Neural crest cell (in vitro differentiated cells): ENCODE measurements at regions not wholly inside any gene's neighbourhood (a gene's known extent, or its start where the extent isn't known, plus 50 kb on each side); places are given as distances from the start of the nearest gene placed in this dataset.

ENCODE experiments used
- DNase-seq: peaks from one replicate; pipeline ENCODE4 v3.0.0; 2021; ENCODE audit warnings: low read depth, mixed read lengths, low spot score
- H3K27ac Mint-ChIP-seq: one replicate; pipeline ENCODE4 v1.8.0; 2021; ENCODE audit warnings: mild to moderate bottlenecking, mixed read lengths; ENCODE audit not compliant: unreplicated experiment
- H3K27me3 Mint-ChIP-seq: 2 replicates; pipeline ENCODE4 v1.8.0; 2021; ENCODE audit warnings: low read depth, mild to moderate bottlenecking, mixed read lengths
- H3K36me3 Mint-ChIP-seq: 2 replicates; pipeline ENCODE4 v1.8.0; 2021; ENCODE audit warnings: low read depth, mild to moderate bottlenecking, mixed read lengths
- H3K4me1 Mint-ChIP-seq: 2 replicates; pipeline ENCODE4 v1.8.0; 2021; ENCODE audit warnings: mixed read lengths
- H3K4me3 Mint-ChIP-seq: one replicate; pipeline ENCODE4 v1.8.0; 2021; ENCODE audit warnings: mild to moderate bottlenecking, mixed read lengths
- H3K9me3 Mint-ChIP-seq: 2 replicates; pipeline ENCODE4 v1.8.0; 2021; ENCODE audit warnings: mixed read lengths
- TF ChIP-seq, protein P1 (sequence below): fragments of 200-600 bp; sonication (generic); conservative IDR thresholded peaks from 2 replicates; pipeline ENCODE4 v1.5.0; 2021; ENCODE audit warnings: antibody characterized with exemption, mild to moderate bottlenecking

DNA sequence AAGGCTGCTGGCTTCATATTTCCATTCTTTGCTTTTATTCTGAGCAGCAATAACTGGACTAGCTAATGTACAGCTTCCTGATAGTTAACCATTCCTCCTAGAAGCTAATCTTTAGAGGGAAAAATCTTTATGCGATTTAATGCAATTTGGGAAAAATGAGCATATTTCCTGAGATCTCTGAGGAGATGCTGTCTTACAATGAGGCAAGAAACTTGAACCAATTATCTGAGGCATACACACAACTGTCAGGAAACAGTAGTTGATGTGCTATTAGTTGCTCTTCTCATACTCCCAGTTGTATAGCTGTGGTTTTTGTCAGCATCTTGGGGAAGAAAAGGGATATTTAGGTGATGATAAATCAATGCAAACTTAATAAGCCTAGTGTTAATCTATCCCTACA is 265.9 kb downstream of the NEBL start:
- Mint-ChIP-seq H3K4me1 (peaks cover 3% of the 10 kb centered on the region), H3K4me3 (no peak overlapping the region), H3K36me3 (no peaks in the 10 kb centered on the region), H3K9me3 (peaks cover under 1% of the 10 kb centered on the region), H3K27me3 (no peaks in the 10 kb centered on the region), H3K27ac (no peak overlapping the region)
- no peak for DNase-seq
- TF ChIP-seq, protein P1, sequence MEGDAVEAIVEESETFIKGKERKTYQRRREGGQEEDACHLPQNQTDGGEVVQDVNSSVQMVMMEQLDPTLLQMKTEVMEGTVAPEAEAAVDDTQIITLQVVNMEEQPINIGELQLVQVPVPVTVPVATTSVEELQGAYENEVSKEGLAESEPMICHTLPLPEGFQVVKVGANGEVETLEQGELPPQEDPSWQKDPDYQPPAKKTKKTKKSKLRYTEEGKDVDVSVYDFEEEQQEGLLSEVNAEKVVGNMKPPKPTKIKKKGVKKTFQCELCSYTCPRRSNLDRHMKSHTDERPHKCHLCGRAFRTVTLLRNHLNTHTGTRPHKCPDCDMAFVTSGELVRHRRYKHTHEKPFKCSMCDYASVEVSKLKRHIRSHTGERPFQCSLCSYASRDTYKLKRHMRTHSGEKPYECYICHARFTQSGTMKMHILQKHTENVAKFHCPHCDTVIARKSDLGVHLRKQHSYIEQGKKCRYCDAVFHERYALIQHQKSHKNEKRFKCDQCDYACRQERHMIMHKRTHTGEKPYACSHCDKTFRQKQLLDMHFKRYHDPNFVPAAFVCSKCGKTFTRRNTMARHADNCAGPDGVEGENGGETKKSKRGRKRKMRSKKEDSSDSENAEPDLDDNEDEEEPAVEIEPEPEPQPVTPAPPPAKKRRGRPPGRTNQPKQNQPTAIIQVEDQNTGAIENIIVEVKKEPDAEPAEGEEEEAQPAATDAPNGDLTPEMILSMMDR = no peak

DNA sequence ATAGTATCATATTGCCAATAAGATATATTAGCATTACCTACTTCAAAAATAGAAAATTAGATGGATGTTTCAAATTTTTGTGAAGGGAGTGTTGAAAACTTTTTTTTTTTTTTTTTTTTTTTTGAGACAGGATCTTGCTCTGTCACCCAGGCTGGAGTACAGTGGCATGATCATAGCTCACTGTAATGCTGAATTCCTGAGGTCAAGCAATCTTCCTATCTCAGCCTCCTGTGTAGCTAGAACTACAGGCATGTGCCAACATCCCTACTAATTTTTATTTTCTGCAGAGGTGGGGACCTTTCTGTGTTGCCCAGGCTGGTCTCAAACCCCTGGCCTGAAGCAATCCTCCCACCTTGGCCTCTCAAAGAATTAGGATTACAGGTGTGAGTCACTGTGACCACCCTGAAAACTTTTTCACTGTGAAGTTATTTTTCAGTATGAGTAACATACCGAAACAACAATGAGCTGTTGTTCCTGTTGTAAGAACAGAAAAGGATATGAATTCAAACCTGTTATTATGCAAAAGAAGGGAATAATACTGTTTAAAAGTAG is 266.9 kb downstream of the NEBL start:
- no peaks in the 10 kb centered on the region for H3K9me3 Mint-ChIP-seq
- H3K27me3 Mint-ChIP-seq = no peaks in the 10 kb centered on the region
- DNase-seq = no peak
- no peaks in the 10 kb centered on the region for H3K36me3 Mint-ChIP-seq
- H3K4me1 Mint-ChIP-seq = no peaks in the 10 kb centered on the region
- TF ChIP-seq, protein P1 = no peak
- H3K4me3 Mint-ChIP-seq = no peak overlapping the region
- no peak overlapping the region for H3K27ac Mint-ChIP-seq

DNA sequence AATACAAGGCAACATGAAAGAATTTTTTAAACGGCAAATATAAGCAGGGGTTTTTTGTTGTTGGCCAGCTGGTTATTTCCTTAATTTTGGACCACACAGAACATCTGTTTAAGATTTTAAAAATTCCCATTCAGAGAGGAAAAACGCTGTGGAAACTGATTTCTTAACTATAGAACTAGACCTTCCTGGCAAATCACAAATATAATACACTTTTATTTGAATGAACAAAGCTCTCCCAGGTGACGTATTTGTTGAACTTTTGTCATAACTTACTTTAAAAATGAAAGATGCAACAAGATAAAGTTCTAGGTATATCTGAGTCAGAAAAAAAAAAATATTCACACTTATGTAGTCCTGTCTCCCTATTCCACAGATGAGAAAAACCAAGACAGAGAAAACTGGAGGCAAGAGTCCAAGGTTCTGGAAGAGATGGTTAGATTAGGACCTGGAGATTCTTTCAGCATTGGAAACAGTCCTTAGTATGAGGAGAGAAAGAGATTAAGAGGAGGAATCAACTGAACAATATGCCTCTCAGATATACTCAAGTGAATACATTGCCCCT is 269.1 kb downstream of the NEBL start:
- Mint-ChIP-seq H3K27ac (no peak overlapping the region), H3K36me3 (no peaks in the 10 kb centered on the region), H3K9me3 (no peaks in the 10 kb centered on the region), H3K4me3 (no peak overlapping the region), H3K27me3 (no peaks in the 10 kb centered on the region), H3K4me1 (no peaks in the 10 kb centered on the region)
- TF ChIP-seq, protein P1 = no peak
- DNase-seq = no peak

DNA sequence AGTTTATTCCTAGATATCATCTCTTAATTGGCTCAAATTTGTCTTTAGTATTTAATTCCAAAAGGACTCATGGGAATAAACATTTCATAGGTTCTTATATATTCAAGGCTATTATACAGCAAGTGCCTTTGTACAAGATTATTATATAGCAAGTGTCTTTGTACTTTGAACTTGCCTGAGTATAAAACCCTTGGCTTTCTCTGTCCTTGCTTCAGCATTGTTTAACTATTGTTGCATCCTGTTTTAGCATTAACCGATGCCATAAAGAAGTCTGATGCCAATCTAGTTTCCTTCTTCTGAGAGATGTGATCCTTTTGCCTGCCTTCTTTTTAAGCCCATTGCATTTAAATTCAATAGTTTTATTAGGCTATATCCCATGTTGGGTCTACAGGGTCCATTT is 270.0 kb downstream of the NEBL start:
- Mint-ChIP-seq H3K4me3 (no peak overlapping the region), H3K4me1 (no peaks in the 10 kb centered on the region), H3K27me3 (no peaks in the 10 kb centered on the region), H3K36me3 (no peaks in the 10 kb centered on the region), H3K27ac (no peak overlapping the region), H3K9me3 (no peaks in the 10 kb centered on the region)
- DNase-seq = no peak
- TF ChIP-seq, protein P1 = no peak

DNA sequence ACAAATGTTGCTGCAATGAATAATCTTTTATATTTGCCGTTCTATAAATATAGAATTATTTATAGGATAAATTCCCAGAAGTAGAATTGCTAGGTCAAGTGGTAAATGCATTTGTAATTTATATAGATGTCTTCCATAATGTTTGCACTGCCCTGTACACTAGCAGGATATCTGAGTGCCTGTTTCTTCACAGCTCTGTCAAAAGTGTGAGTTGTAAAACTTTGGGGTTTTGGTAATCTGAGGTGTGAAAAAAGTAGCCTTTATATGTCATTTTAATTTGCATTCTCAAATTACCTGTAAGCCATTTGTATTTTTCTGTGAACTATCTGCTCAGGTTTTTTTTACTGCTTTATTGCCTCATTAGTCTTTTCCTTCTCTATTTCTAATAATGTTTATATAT is 271.2 kb downstream of the NEBL start:
- Mint-ChIP-seq H3K36me3 (no peaks in the 10 kb centered on the region), H3K27me3 (no peaks in the 10 kb centered on the region), H3K4me1 (no peaks in the 10 kb centered on the region), H3K9me3 (no peaks in the 10 kb centered on the region), H3K27ac (no peak overlapping the region), H3K4me3 (no peak overlapping the region)
- TF ChIP-seq, protein P1 = no peak
- no peak for DNase-seq
